ENCODE measurements at regions not wholly inside any gene's neighbourhood (a gene's known extent, or its start where the extent isn't known, plus 50 kb on each side); places are given as distances from the start of the nearest gene placed in this dataset.

DNA sequence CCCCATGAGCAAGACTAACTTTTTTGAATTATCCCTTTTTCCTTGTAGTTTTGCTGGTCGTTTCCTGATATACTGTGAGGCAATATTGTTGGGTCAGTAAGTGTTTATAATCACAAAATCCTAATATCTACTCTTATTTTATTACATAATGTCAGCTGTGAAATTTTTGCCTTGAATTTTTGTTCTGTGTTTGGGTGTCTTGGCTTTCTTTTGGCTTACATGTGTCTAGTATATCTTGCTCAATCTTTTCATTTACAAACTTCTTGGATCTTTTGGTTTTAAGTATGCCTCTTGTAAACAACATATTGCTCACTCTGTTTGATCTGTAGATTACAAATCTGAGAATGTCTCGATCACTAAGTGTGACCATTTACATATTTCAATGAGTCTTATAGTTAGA is 330.3 kb upstream of the ARGLU1 start:
- Mint-ChIP-seq H3K36me3 (ENCODE audit: low read depth) (no peaks in the 10 kb centered on the region), H3K4me1 (peaks cover under 1% of the 10 kb centered on the region), H3K27ac (ENCODE audit: unreplicated experiment) (no peak overlapping the region), H3K27me3 (ENCODE audit: low read depth) (no peaks in the 10 kb centered on the region), H3K4me3 (no peak overlapping the region), H3K9me3 (no peaks in the 10 kb centered on the region)
- DNase-seq (ENCODE audit: low read depth, low spot score), result no peak
- TF ChIP-seq, protein P1, sequence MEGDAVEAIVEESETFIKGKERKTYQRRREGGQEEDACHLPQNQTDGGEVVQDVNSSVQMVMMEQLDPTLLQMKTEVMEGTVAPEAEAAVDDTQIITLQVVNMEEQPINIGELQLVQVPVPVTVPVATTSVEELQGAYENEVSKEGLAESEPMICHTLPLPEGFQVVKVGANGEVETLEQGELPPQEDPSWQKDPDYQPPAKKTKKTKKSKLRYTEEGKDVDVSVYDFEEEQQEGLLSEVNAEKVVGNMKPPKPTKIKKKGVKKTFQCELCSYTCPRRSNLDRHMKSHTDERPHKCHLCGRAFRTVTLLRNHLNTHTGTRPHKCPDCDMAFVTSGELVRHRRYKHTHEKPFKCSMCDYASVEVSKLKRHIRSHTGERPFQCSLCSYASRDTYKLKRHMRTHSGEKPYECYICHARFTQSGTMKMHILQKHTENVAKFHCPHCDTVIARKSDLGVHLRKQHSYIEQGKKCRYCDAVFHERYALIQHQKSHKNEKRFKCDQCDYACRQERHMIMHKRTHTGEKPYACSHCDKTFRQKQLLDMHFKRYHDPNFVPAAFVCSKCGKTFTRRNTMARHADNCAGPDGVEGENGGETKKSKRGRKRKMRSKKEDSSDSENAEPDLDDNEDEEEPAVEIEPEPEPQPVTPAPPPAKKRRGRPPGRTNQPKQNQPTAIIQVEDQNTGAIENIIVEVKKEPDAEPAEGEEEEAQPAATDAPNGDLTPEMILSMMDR (conservative IDR thresholded peaks at IDR 0.05), result no peak

DNA sequence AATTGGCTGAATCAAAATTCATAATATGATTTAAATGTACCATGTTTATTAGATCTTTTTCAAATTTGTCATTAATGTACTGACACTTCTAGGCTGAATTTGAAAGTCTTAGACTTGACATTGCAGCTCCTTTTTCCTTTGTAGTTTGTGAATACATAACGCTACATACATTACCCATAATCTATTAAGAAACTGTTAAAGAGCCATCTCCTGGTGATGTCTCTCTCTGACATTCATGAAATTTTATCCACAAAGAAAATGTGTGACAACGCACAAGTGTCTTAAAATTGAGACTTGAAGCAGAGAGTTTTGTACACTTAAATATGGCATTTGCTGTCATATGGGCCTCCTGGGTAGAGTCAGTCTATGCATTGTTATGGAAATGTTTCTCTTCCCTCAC is 320.2 kb upstream of the ARGLU1 start:
- Mint-ChIP-seq H3K27ac (ENCODE audit: unreplicated experiment) (no peak overlapping the region), H3K4me1 (peaks cover 10% of the 10 kb centered on the region), H3K27me3 (ENCODE audit: low read depth) (no peaks in the 10 kb centered on the region), H3K9me3 (peaks cover 8% of the 10 kb centered on the region), H3K4me3 (no peak overlapping the region), H3K36me3 (ENCODE audit: low read depth) (peaks cover 7% of the 10 kb centered on the region)
- DNase-seq (ENCODE audit: low read depth, low spot score), result no peak
- TF ChIP-seq, protein P1 (conservative IDR thresholded peaks at IDR 0.05), result no peak

DNA sequence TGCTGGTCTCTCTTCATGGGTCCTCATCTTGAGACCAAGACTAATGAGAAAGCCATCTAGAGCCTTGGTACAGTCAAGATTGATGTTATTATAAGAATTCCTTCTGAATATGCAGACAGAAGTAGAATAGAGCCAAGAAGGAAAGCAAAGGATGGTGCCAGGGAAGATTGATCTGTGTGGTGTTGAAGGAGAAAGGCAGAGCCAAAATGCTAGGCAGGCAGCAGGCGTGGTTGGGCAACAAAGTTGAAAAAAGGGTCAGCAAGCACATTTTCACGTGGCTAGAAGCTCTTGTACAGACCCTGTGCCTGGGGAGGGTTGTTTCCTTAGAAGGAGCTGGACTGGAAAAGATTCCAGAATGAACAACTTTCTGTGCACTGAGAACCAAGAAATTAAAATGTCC is 319.7 kb upstream of the ARGLU1 start:
- Mint-ChIP-seq H3K9me3 (peaks cover 8% of the 10 kb centered on the region), H3K27me3 (ENCODE audit: low read depth) (no peaks in the 10 kb centered on the region), H3K4me3 (no peak overlapping the region), H3K36me3 (ENCODE audit: low read depth) (peaks cover 7% of the 10 kb centered on the region), H3K27ac (ENCODE audit: unreplicated experiment) (no peak overlapping the region), H3K4me1 (peaks cover 15% of the 10 kb centered on the region)
- no peak for DNase-seq (ENCODE audit: low read depth, low spot score)
- TF ChIP-seq, protein P1 (conservative IDR thresholded peaks at IDR 0.05), result no peak

DNA sequence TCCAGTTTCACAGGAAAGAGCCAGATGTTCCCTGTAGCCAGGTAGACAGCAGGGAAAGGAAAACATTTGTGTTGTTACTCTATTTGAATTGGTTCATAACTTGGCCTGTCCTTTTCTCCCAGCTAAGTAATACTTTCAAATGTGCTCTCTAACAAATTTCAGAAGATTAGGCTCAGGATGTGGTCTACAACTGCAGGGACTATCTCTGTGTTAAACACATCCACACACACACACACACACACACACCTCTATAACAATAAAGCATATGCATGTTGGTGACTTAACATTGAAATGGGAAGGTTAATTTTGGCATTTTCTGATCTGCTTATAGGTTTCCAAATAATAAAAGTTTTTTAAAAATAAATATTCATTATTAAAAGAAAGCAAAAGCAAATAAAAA is 316.0 kb upstream of the ARGLU1 start:
- TF ChIP-seq, protein P1 (conservative IDR thresholded peaks at IDR 0.05), result no peak
- DNase-seq (ENCODE audit: low read depth, low spot score), result no peak
- H3K9me3 Mint-ChIP-seq, result peaks cover 8% of the 10 kb centered on the region
- H3K27ac Mint-ChIP-seq (ENCODE audit: unreplicated experiment), result no peak overlapping the region
- no peaks in the 10 kb centered on the region for H3K27me3 Mint-ChIP-seq (ENCODE audit: low read depth)
- no peak overlapping the region for H3K4me3 Mint-ChIP-seq
- H3K4me1 Mint-ChIP-seq, result peaks cover 37% of the 10 kb centered on the region
- peaks cover 7% of the 10 kb centered on the region for H3K36me3 Mint-ChIP-seq (ENCODE audit: low read depth)

DNA sequence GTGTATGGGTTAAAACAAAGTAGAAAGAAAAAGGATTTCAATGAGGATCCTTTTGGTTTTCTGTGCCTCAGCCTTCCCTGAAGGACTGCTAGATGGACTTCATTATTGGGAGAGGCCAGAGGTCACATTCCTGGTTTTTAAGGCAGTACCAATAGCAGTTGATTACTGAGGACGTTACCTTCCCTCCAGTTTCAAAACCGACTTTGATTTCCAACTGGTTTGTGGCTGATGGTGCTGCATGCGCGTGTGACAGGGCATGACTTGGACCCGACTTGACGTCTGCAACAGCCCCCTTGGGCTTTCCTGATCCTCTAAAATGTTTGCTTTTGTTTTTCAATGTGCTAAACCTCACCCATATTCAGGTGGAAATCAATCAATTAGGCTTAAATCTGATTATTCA is 314.3 kb upstream of the ARGLU1 start:
- Mint-ChIP-seq H3K4me1 (peaks cover 37% of the 10 kb centered on the region), H3K27ac (ENCODE audit: unreplicated experiment) (no peak overlapping the region), H3K9me3 (no peaks in the 10 kb centered on the region), H3K27me3 (ENCODE audit: low read depth) (no peaks in the 10 kb centered on the region), H3K36me3 (ENCODE audit: low read depth) (no peaks in the 10 kb centered on the region), H3K4me3 (no peak overlapping the region)
- DNase-seq (ENCODE audit: low read depth, low spot score), result no peak
- TF ChIP-seq, protein P1 (conservative IDR thresholded peaks at IDR 0.05), result no peak

DNA sequence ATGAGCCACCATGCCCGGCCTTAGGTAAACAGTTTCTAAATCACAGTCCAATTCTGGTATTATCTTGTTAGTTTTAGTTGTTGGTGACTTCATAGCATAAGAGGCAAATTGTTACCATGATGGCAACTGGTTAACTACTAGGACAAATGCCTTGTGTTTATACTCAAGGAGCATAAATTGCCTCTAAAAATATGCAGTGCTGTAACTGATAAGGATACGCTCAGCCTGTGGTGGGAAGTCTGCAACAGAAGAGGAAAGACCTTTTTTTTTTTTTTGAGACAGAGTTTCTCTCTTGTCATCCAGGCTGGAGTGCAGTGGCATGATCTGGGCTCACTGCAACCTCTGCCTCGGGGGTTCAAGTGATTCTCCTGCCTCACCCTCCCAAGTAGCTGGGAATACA is 311.9 kb upstream of the ARGLU1 start:
- H3K27me3 Mint-ChIP-seq (ENCODE audit: low read depth), result no peaks in the 10 kb centered on the region
- H3K27ac Mint-ChIP-seq (ENCODE audit: unreplicated experiment), result no peak overlapping the region
- peaks cover 37% of the 10 kb centered on the region for H3K4me1 Mint-ChIP-seq
- no peak overlapping the region for H3K4me3 Mint-ChIP-seq
- no peak for DNase-seq (ENCODE audit: low read depth, low spot score)
- no peaks in the 10 kb centered on the region for H3K9me3 Mint-ChIP-seq
- no peaks in the 10 kb centered on the region for H3K36me3 Mint-ChIP-seq (ENCODE audit: low read depth)
- TF ChIP-seq, protein P1 (conservative IDR thresholded peaks at IDR 0.05), result no peak

Data from neural crest cell (in vitro differentiated cells).